Activated T-helper 1 cell treated with anti-CD3 and anti-CD28 coated beads, Interleukin-12 subunit alpha, Interleukin-12 subunit beta, Interleukin-2, Interleukin-4 antibody, amounts not matched to agents 30 ng/mL and 10 ng/mL and 1 ng/mL, durations not matched to agents 14 hours and 24 hours and 36 hours (primary cell): ENCODE measurements at regions not wholly inside any gene's neighbourhood (a gene's known extent, or its start where the extent isn't known, plus 50 kb on each side); places are given as distances from the start of the nearest gene placed in this dataset.
"Not testable (repeated sequence)": the region's sequence is repeated elsewhere in the genome, so short reads cannot be mapped to it uniquely, and the experiment has no call there.

Experiments used
- DNase-seq: peaks from one replicate; pipeline ENCODE4 v3.0.0; 2021; ENCODE audit warnings: low spot score
- H3K27ac Mint-ChIP-seq: one replicate; pipeline ENCODE4 v1.8.0; 2021; ENCODE audit warnings: mild to moderate bottlenecking, mixed read lengths
- H3K27me3 Mint-ChIP-seq: one replicate; pipeline ENCODE4 v1.8.0; 2022; ENCODE audit warnings: mild to moderate bottlenecking, moderate library complexity, mixed read lengths; ENCODE audit not compliant: insufficient read depth
- H3K36me3 Mint-ChIP-seq: one replicate; pipeline ENCODE4 v1.8.0; 2021; ENCODE audit warnings: low read depth, mixed read lengths
- H3K4me1 Mint-ChIP-seq: one replicate; pipeline ENCODE4 v1.8.0; 2021; ENCODE audit warnings: low read depth, mixed read lengths
- H3K4me3 Mint-ChIP-seq: one replicate; pipeline ENCODE4 v1.8.0; 2021; ENCODE audit warnings: mild to moderate bottlenecking, moderate library complexity, mixed read lengths
- H3K9me3 Mint-ChIP-seq: one replicate; pipeline ENCODE4 v1.8.0; 2021; ENCODE audit warnings: mixed read lengths
- intact Hi-C: fragments of 100-400 bp; cut with micrococcal nuclease; formaldehyde crosslinking; loops from one replicate; pipeline ENCODE4 v1.15.1; 2024

- H3K4me3 Mint-ChIP-seq = no peak overlapping the region
- no peaks in the 10 kb centered on the region for H3K36me3 Mint-ChIP-seq
- H3K27me3 Mint-ChIP-seq = no peaks in the 10 kb centered on the region
- H3K27ac Mint-ChIP-seq = no peak overlapping the region
- no peaks in the 10 kb centered on the region for H3K4me1 Mint-ChIP-seq
- DNase-seq = no peak
- H3K9me3 Mint-ChIP-seq = peaks cover 12% of the 10 kb centered on the region
- intact Hi-C loops = no loop called here
Observed at GRCh38 chr2:123826729-123827271, 198.3 kb upstream of the CNTNAP5 start.

GRCh38 chr2:123839326-123839725 is 185.8 kb upstream of the CNTNAP5 start:
- Mint-ChIP-seq H3K36me3 (no peaks in the 10 kb centered on the region), H3K4me3 (no peak overlapping the region), H3K9me3 (peaks cover 25% of the 10 kb centered on the region), H3K4me1 (no peaks in the 10 kb centered on the region), H3K27me3 (no peaks in the 10 kb centered on the region), H3K27ac (no peak overlapping the region)
- no peak for DNase-seq
- intact Hi-C loops = no loop called here

DNA sequence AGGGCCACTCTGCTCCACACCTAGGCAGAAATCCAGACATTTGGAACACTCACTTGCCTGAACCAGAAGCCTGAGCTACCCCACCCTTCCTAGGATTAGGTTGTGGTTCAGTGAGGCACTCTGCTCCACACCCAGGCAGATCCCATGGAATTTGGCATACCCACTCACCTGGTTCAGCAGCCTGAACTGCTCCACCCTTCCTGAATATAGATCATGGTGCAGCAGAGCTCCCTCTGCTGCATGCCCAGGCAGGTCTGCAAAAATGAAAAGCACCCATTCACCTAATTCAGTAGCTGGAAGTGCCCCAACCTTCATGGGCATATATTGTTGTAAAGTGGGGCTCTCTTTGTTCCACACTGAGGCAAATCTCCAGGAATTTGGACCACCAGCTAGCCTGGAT is 185.1 kb upstream of the CNTNAP5 start:
- Mint-ChIP-seq H3K27me3 (no peaks in the 10 kb centered on the region), H3K27ac (no peak overlapping the region), H3K36me3 (no peaks in the 10 kb centered on the region), H3K4me1 (no peaks in the 10 kb centered on the region), H3K9me3 (peaks cover 22% of the 10 kb centered on the region), H3K4me3 (no peak overlapping the region)
- intact Hi-C loops = no loop called here
- no peak for DNase-seq

- DNase-seq = no peak
Observed at GRCh38 chr2:123840574-123840973, 184.5 kb upstream of the CNTNAP5 start.

GRCh38 chr2:123851281-123851680 is 173.8 kb upstream of the CNTNAP5 start:
- Mint-ChIP-seq H3K9me3 (peaks cover 15% of the 10 kb centered on the region), H3K36me3 (no peaks in the 10 kb centered on the region), H3K4me3 (no peak overlapping the region), H3K4me1 (no peaks in the 10 kb centered on the region), H3K27me3 (no peaks in the 10 kb centered on the region), H3K27ac (no peak overlapping the region)
- no peak for DNase-seq
- intact Hi-C loops = no loop called here

More at GRCh38 chr2:123840574-123840973, 184.5 kb upstream of the CNTNAP5 start:
- H3K36me3 Mint-ChIP-seq = no peaks in the 10 kb centered on the region
- H3K27ac Mint-ChIP-seq = no peak overlapping the region
- H3K4me3 Mint-ChIP-seq = no peak overlapping the region
- peaks cover 22% of the 10 kb centered on the region for H3K9me3 Mint-ChIP-seq
- no peaks in the 10 kb centered on the region for H3K4me1 Mint-ChIP-seq
- intact Hi-C loops = no loop called here
- H3K27me3 Mint-ChIP-seq = no peaks in the 10 kb centered on the region

- no peak overlapping the region for H3K4me3 Mint-ChIP-seq
- intact Hi-C loops = no loop called here
- H3K27ac Mint-ChIP-seq = no peak overlapping the region
- H3K27me3 Mint-ChIP-seq = no peaks in the 10 kb centered on the region
- peaks cover 25% of the 10 kb centered on the region for H3K9me3 Mint-ChIP-seq
- no peaks in the 10 kb centered on the region for H3K4me1 Mint-ChIP-seq
- no peaks in the 10 kb centered on the region for H3K36me3 Mint-ChIP-seq
- DNase-seq = no peak
Observed at GRCh38 chr2:123853161-123853560, 171.9 kb upstream of the CNTNAP5 start.

DNA sequence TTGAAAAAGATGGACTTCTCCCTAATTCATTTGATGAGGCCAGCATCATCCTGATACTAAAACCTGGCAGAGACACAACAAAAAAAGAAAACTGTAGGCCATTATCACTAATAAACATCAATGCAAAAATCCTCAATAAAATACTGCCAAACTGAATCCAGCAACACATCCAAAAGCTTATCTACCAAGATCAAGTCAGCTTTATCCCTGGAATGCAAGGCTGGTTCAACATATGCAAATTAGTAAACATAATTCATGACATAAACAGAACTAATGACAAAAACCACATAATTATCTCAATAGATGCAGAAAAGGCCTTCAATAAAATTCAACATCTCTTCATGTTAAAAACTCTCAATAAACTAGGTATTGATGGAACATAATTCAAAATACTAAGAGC is 166.1 kb upstream of the CNTNAP5 start:
- H3K4me3 Mint-ChIP-seq, H3K36me3 Mint-ChIP-seq, H3K4me1 Mint-ChIP-seq, intact Hi-C loops, H3K27ac Mint-ChIP-seq, DNase-seq, H3K27me3 Mint-ChIP-seq: not testable (repeated sequence)
- peaks cover 31% of the 10 kb centered on the region for H3K9me3 Mint-ChIP-seq

- Mint-ChIP-seq H3K27me3 (no peaks in the 10 kb centered on the region), H3K4me1 (no peaks in the 10 kb centered on the region), H3K4me3 (no peak overlapping the region), H3K36me3 (no peaks in the 10 kb centered on the region), H3K27ac (no peak overlapping the region), H3K9me3 (peaks cover 7% of the 10 kb centered on the region)
- no peak for DNase-seq
- intact Hi-C loops = no loop called here
Observed at GRCh38 chr2:123864416-123864815, 160.7 kb upstream of the CNTNAP5 start.

- Mint-ChIP-seq H3K36me3 (no peaks in the 10 kb centered on the region), H3K4me1 (no peaks in the 10 kb centered on the region), H3K4me3 (no peak overlapping the region), H3K27ac (no peak overlapping the region), H3K27me3 (no peaks in the 10 kb centered on the region), H3K9me3 (no peaks in the 10 kb centered on the region)
- intact Hi-C loops = no loop called here
- no peak for DNase-seq
Observed at GRCh38 chr2:123870206-123870880, 154.7 kb upstream of the CNTNAP5 start.

GRCh38 chr2:123870881-123871276 is 154.2 kb upstream of the CNTNAP5 start:
- no peak overlapping the region for H3K27ac Mint-ChIP-seq
- no peaks in the 10 kb centered on the region for H3K4me1 Mint-ChIP-seq
- no peak for DNase-seq
- intact Hi-C loops = no loop called here
- no peaks in the 10 kb centered on the region for H3K36me3 Mint-ChIP-seq
- H3K27me3 Mint-ChIP-seq = no peaks in the 10 kb centered on the region
- no peak overlapping the region for H3K4me3 Mint-ChIP-seq
- no peaks in the 10 kb centered on the region for H3K9me3 Mint-ChIP-seq

DNA sequence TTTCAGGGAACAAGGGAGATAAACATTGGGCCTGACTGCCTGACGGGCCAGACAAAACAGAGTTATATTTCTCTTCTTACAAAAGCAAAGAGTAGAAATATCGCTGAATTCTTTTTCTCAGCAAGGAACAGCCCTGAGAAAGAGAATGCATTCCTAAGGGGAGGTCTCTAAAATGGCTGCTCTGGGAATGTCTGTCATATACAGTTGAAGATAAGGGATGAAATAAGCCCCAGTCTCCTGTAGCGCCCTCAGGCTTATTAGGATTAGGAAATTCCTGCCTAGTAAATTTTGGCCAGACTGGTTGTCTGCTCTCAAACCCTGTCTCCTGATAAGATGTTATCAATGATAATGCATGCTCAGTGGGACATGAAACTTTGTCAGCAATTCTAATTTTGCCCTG is 134.9 kb upstream of the CNTNAP5 start:
- intact Hi-C loops = no loop called here
- Mint-ChIP-seq H3K9me3 (peaks cover 34% of the 10 kb centered on the region), H3K27me3 (no peaks in the 10 kb centered on the region), H3K4me3 (no peak overlapping the region), H3K36me3 (no peaks in the 10 kb centered on the region), H3K27ac (no peak overlapping the region), H3K4me1 (no peaks in the 10 kb centered on the region)
- no peak for DNase-seq

DNA sequence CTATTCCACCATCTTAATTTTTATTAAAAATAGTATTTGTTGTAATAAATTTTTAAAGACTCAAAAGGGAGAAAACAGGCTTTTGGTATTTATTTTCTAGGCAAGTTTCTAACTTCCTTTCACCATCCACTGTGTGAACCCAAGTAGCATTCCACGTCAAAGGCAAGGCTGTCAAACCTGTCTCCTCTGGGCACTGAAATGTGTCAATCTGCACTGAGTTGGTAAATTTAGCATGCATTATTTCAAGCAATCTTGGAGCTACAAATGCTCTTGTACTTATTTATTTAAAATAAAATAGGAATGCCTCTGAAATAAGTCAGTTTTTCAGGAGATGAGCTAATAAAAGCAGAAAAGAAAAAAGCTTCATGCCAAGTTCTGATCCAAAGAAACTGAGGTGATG is 130.9 kb upstream of the CNTNAP5 start:
- no peaks in the 10 kb centered on the region for H3K36me3 Mint-ChIP-seq
- H3K9me3 Mint-ChIP-seq = peaks cover 51% of the 10 kb centered on the region
- no peak overlapping the region for H3K27ac Mint-ChIP-seq

GRCh38 chr2:123895651-123896050 is 129.4 kb upstream of the CNTNAP5 start:
- Mint-ChIP-seq H3K4me3 (no peak overlapping the region), H3K4me1 (no peaks in the 10 kb centered on the region), H3K27me3 (no peaks in the 10 kb centered on the region), H3K36me3 (no peaks in the 10 kb centered on the region), H3K27ac (no peak overlapping the region), H3K9me3 (peaks cover 42% of the 10 kb centered on the region)
- intact Hi-C loops = no loop called here
- DNase-seq = no peak

More for the DNA sequence above, 130.9 kb upstream of the CNTNAP5 start:
- intact Hi-C loops = no loop called here
- Mint-ChIP-seq H3K4me3 (no peak overlapping the region), H3K27me3 (no peaks in the 10 kb centered on the region), H3K4me1 (no peaks in the 10 kb centered on the region)
- DNase-seq = no peak

DNA sequence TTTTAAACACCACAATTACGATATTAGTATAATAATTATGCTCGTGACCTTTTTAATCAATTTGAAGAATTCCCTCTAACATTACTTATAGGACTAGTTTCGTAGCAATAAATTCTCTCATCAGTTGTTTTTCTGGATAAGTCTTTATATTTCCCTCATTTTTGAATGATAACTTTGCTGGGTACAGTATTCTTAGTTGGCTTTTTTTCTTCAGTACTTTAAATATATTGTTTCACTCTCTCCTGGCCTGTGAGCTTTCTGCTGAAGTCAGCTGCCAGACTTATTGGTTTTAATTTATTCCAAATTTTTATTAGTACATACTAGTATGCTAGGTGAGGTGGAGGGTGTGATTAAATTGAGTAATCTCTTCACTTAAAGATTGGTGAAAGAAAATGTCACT is 123.8 kb upstream of the CNTNAP5 start:
- no peak for DNase-seq

More for the DNA sequence above, 123.8 kb upstream of the CNTNAP5 start:
- no peaks in the 10 kb centered on the region for H3K36me3 Mint-ChIP-seq
- H3K4me1 Mint-ChIP-seq = no peaks in the 10 kb centered on the region
- peaks cover 16% of the 10 kb centered on the region for H3K9me3 Mint-ChIP-seq
- H3K4me3 Mint-ChIP-seq = no peak overlapping the region
- no peaks in the 10 kb centered on the region for H3K27me3 Mint-ChIP-seq
- H3K27ac Mint-ChIP-seq = no peak overlapping the region
- intact Hi-C loops = no loop called here
